ENCODE measurements at regions not wholly inside any gene's neighbourhood (a gene's known extent, or its start where the extent isn't known, plus 50 kb on each side); places are given as distances from the start of the nearest gene placed in this dataset.

DNA sequence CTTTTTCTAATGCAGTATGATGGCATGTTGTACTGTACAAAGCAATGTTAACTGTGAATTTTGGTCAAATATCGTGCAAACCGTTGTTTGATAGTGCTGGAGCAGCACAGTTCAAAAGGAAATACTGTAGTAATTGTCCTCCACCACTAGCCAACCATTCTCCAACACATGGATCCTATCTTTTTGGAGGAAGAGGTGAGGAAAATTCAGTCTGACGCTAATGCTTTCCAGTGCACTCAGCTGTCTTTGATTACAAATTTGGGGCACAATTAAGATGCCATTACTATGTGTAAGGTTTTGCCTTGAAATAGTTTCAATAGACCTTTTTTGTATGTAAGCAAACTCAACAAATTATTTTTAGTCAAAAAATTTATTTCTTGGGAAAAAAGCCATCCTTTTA lies 240.5 kb upstream of the CCDC179 start:
- no peak overlapping the region for H3K4me3 ChIP-seq (replicated peaks; ENCODE audit: low read depth, low read length)
- no peak for DNase-seq (ENCODE audit: low read depth)
- TF ChIP-seq, protein P1, sequence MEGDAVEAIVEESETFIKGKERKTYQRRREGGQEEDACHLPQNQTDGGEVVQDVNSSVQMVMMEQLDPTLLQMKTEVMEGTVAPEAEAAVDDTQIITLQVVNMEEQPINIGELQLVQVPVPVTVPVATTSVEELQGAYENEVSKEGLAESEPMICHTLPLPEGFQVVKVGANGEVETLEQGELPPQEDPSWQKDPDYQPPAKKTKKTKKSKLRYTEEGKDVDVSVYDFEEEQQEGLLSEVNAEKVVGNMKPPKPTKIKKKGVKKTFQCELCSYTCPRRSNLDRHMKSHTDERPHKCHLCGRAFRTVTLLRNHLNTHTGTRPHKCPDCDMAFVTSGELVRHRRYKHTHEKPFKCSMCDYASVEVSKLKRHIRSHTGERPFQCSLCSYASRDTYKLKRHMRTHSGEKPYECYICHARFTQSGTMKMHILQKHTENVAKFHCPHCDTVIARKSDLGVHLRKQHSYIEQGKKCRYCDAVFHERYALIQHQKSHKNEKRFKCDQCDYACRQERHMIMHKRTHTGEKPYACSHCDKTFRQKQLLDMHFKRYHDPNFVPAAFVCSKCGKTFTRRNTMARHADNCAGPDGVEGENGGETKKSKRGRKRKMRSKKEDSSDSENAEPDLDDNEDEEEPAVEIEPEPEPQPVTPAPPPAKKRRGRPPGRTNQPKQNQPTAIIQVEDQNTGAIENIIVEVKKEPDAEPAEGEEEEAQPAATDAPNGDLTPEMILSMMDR (IDR thresholded peaks at IDR 0.05; ENCODE audit: low read length, missing control alignments), result no peak

DNA sequence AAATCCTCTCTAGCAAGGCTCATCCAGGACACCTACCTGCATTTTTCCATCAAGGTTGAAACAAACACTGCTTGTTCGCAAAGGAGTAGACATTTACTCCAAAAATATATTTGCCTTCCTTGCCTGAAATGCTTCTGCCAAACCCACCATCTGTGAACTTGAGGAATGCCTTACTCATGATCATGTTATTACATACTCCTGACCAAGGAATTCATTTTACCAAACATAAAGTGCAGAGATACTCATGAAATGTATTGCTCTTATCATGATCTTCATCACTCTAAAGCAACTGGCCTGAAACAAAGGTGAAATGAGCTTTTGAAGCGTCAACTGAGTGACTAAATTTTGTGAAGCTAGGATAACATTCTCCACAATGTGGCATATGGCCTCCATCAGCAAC lies 243.1 kb upstream of the CCDC179 start:
- TF ChIP-seq, protein P1 (IDR thresholded peaks at IDR 0.05; ENCODE audit: low read length, missing control alignments), result no peak
- DNase-seq (ENCODE audit: low read depth), result no peak
- no peak overlapping the region for H3K4me3 ChIP-seq (replicated peaks; ENCODE audit: low read depth, low read length)

DNA sequence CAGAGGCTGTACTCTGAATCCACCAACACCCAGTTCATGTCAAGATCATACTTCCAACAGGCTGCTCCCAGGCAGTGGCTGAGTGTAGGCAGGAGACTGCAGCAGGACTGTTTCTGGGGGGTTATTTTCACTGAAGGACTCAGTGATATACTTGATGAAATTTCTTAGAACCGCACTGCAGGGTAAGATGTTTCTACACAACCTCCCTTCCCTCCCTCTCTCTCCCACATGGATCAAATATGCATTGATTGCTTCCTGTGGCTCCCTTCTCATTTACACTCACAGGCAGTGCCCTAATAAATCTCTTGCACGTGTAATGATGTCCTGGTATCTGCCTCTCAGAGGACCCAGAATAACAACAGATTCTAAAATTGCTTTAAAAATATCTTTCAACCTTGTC lies 251.3 kb upstream of the CCDC179 start:
- no peak for DNase-seq (ENCODE audit: low read depth)
- no peak overlapping the region for H3K4me3 ChIP-seq (replicated peaks; ENCODE audit: low read depth, low read length)
- TF ChIP-seq, protein P1 (IDR thresholded peaks at IDR 0.05; ENCODE audit: low read length, missing control alignments), result no peak

DNA sequence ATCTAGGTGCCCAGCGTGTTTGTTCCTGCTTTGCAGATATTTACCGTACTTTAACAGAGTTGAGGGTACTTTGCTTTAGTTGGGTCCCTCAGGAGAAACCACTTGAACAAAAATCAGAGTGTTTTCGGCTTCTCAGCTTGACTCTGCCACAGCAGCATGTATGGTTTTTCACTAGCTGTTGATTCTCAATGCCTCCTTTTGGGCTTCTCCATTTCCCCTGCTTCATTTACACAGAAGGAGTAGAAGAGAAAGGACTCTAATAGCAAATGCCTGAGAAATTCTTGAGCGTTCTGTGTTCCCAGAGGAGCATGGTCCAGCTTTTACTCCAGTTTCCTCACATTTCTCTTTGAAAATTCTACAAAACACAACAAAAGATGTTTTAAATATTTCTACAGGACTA lies 252.1 kb upstream of the CCDC179 start:
- DNase-seq (ENCODE audit: low read depth), result no peak

DNA sequence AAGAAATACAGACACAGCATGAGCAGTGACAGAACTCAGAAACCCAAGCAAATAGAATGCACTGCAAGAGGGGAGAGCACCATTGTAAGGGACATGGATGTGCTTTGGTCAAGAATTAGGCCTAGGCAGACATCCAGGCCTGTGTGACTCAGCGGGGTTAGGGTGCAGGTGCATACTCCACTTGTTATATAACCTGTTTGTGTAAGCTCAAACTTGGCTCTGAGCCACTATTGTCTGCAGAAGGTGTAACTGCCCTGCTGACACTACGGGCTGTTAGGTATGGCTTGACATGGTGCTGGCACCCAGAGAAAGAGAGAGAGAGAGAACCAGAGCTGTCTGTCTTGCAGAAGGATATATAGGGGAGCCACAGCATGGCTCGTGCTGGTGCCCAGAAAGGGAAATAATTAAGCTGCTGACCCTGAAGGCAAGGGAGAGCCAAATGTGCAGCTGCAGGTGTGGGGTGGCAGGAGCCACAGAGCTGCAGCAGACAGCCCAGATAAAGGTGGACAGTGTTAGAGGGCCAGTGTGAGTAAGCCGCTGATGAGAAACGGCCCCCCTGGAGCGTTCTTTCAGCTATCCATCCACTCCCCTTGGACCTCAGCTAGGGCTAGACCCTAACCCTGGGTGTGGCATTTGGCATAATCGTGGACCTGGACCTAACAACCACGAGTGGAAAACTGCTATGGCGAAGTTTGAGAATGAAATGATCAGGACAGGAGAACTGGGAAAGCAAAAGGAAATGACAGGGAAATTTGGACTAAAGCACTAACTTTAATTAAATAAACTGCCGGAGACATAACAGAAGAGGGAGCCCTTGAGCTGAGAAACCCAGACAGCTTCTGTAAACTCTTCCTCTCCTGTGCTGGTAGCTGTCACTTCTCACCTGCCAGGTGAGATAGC lies 253.0 kb upstream of the CCDC179 start:
- TF ChIP-seq, protein P1 (IDR thresholded peaks at IDR 0.05; ENCODE audit: low read length, missing control alignments), result peak; percentile 67
- peak; percentile 65 for DNase-seq (ENCODE audit: low read depth)
- H3K4me3 ChIP-seq (replicated peaks; ENCODE audit: low read depth, low read length), result no peak overlapping the region

More for the DNA sequence above, 252.1 kb upstream of the CCDC179 start:
- TF ChIP-seq, protein P1 (IDR thresholded peaks at IDR 0.05; ENCODE audit: low read length, missing control alignments), result no peak
- H3K4me3 ChIP-seq (replicated peaks; ENCODE audit: low read depth, low read length), result no peak overlapping the region

DNA sequence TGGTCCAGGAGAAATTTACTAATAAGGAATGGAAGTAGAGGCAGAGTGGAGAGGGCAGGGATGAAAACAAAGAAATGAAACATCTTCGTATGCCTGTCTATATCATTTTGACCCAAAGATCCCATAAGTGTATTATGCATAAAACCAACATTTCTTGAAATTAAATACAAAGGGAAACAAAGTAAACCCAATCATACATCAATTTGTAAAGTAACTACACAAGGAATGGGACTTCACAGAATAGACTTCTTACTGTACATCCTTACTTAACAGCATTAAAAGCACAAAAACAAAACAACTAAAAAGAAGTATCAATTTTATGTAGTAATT lies 253.6 kb upstream of the CCDC179 start:
- H3K4me3 ChIP-seq (replicated peaks; ENCODE audit: low read depth, low read length), result no peak overlapping the region
- no peak for DNase-seq (ENCODE audit: low read depth)
- TF ChIP-seq, protein P1 (IDR thresholded peaks at IDR 0.05; ENCODE audit: low read length, missing control alignments), result no peak

DNA sequence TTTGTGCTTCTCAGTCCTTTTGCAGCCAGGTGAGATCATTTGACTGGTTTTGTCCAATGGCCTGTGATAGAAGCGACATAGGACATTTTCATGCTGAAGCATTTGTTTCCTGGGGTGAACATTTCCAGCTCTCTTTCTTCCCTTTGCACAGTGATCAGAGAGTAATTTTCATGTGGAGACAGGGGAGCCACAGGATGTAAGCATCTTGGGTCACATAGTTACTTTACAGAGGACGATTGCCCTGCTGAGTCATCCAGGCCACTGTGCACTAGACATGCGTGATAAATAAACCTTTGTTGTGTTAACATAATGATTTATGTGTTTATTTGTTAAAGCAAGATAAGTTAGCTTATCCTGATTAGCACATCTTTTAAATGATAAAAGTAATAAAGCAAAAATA lies 263.5 kb upstream of the CCDC179 start:
- TF ChIP-seq, protein P1 (IDR thresholded peaks at IDR 0.05; ENCODE audit: low read length, missing control alignments), result no peak
- peak; percentile 34 for DNase-seq (ENCODE audit: low read depth)
- H3K4me3 ChIP-seq (replicated peaks; ENCODE audit: low read depth, low read length), result no peak overlapping the region

Data from fibroblast of pulmonary artery (primary cell).